MCF 10A (cell line): ENCODE measurements at regions not wholly inside any gene's neighbourhood (a gene's known extent, or its start where the extent isn't known, plus 50 kb on each side); places are given as distances from the start of the nearest gene placed in this dataset.
"Not testable (repeated sequence)": the region's sequence is repeated elsewhere in the genome, so short reads cannot be mapped to it uniquely, and the experiment has no call there.

Experiments
- BruUV-seq: library from RNA; stranded (reverse); fragments of 400-500 nt; replicated peaks from 2 replicates; lab custom pipeline; 2021; lab: Mats Ljungman, UMichigan
- CTCF ChIA-PET: fragments of 300-600 bp; sonication (Branson Sonifier 250); formaldehyde crosslinking; extraction: SDS; loops from one replicate; lab custom pipeline; 2021; ENCODE audit warnings: antibody characterized with exemption, inconsistent platforms; lab: Yijun Ruan, JAX
- POLR2A ChIA-PET: fragments of 300-600, 350-650 bp; sonication (Branson Sonifier 250); formaldehyde crosslinking; extraction: SDS; loops from one replicate; lab custom pipeline; 2020; ENCODE audit warnings: antibody characterized with exemption, inconsistent platforms; lab: Yijun Ruan, JAX
- DNase-seq: peaks from one replicate; pipeline ENCODE4 v3.0.0-alpha.2; 2018; ENCODE audit not compliant: unreplicated experiment
- H3K27ac Mint-ChIP-seq: one replicate; pipeline ENCODE4 v1.8.0; 2022; ENCODE audit warnings: mild to moderate bottlenecking, low read depth, mixed read lengths; ENCODE audit not compliant: unreplicated experiment
- H3K27me3 Mint-ChIP-seq: one replicate; pipeline ENCODE4 v1.8.0; 2022; ENCODE audit warnings: mixed read lengths; ENCODE audit not compliant: insufficient read depth, unreplicated experiment
- H3K36me3 Mint-ChIP-seq: one replicate; pipeline ENCODE4 v1.8.0; 2022; ENCODE audit warnings: mild to moderate bottlenecking, moderate library complexity, mixed read lengths; ENCODE audit not compliant: insufficient read depth, unreplicated experiment
- H3K4me1 Mint-ChIP-seq: one replicate; pipeline ENCODE4 v1.8.0; 2022; ENCODE audit warnings: mixed read lengths; ENCODE audit not compliant: insufficient read depth, unreplicated experiment
- H3K4me3 Mint-ChIP-seq: one replicate; pipeline ENCODE4 v1.8.0; 2022; ENCODE audit warnings: mild to moderate bottlenecking, moderate library complexity, mixed read lengths; ENCODE audit not compliant: unreplicated experiment
- H3K9me3 Mint-ChIP-seq: one replicate; pipeline ENCODE4 v1.8.0; 2022; ENCODE audit warnings: mixed read lengths; ENCODE audit not compliant: unreplicated experiment
- CTCF ChIP-seq: fragments of 200-600 bp; IDR thresholded peaks from one replicate; pipeline ENCODE4 v1.8.0; 2022; ENCODE audit warnings: antibody characterized with exemption, mild to moderate bottlenecking; ENCODE audit not compliant: unreplicated experiment
- intact Hi-C: fragments of 100-400 bp; cut with micrococcal nuclease; formaldehyde crosslinking; loops from 2 replicates; pipeline ENCODE4 v1.14.1; 2022

- no TSS peak for BruUV-seq
- CTCF ChIA-PET = interaction anchor here (1.4 kb wide), 1 partner anchor 9 kb away, joined by 3 read pairs; no protein-coding TSS in a partner anchor
- intact Hi-C loops = no loop called here
- POLR2A ChIA-PET = no interaction called here
- H3K4me3 Mint-ChIP-seq = no peak overlapping the region
- H3K36me3 Mint-ChIP-seq = no peaks in the 10 kb centered on the region
- peaks cover 5% of the 10 kb centered on the region for H3K4me1 Mint-ChIP-seq
- no peaks in the 10 kb centered on the region for H3K27me3 Mint-ChIP-seq
- no peak for DNase-seq
- no peaks in the 10 kb centered on the region for H3K9me3 Mint-ChIP-seq
- H3K27ac Mint-ChIP-seq = no peak overlapping the region
- no peak for TF ChIP-seq CTCF
Measured at GRCh38 chr3:162710332-162711112, 1213.9 kb downstream of the OTOL1 start.

- H3K27ac Mint-ChIP-seq, H3K4me3 Mint-ChIP-seq, DNase-seq, CTCF ChIA-PET, BruUV-seq, H3K27me3 Mint-ChIP-seq, H3K4me1 Mint-ChIP-seq, POLR2A ChIA-PET, intact Hi-C loops, H3K36me3 Mint-ChIP-seq, H3K9me3 Mint-ChIP-seq: not testable (repeated sequence)
Measured at GRCh38 chr3:162717074-162717473, 1220.5 kb downstream of the OTOL1 start.

- Mint-ChIP-seq H3K36me3 (no peaks in the 10 kb centered on the region), H3K4me3 (no peak overlapping the region), H3K9me3 (no peaks in the 10 kb centered on the region), H3K4me1 (peaks cover 5% of the 10 kb centered on the region), H3K27ac (no peak overlapping the region), H3K27me3 (no peaks in the 10 kb centered on the region)
- POLR2A ChIA-PET = no interaction called here
- intact Hi-C loops = no loop called here
- CTCF ChIA-PET = no interaction called here
- TF ChIP-seq CTCF = no peak
- no TSS peak for BruUV-seq
- peak; percentile 70 for DNase-seq
Measured at GRCh38 chr3:162718697-162719096, 1222.1 kb downstream of the OTOL1 start.

- no peak overlapping the region for H3K27ac Mint-ChIP-seq
Measured at GRCh38 chr3:162719684-162720341, 1223.2 kb downstream of the OTOL1 start.

More at GRCh38 chr3:162719684-162720341, 1223.2 kb downstream of the OTOL1 start:
- ChIA-PET CTCF (interaction anchor here (0.5 to 1.1 kb wide), 4 partner anchors 9 to 853 kb away, joined by 3 read pairs; no protein-coding TSS in a partner anchor), POLR2A (interaction anchor here (0.8 kb wide), 1 partner anchor 824 kb away, joined by 3 read pairs; no protein-coding TSS in a partner anchor)
- peak; percentile 94 for DNase-seq
- Mint-ChIP-seq H3K4me1 (peaks cover 5% of the 10 kb centered on the region), H3K4me3 (no peak overlapping the region), H3K9me3 (no peaks in the 10 kb centered on the region), H3K27me3 (no peaks in the 10 kb centered on the region), H3K36me3 (no peaks in the 10 kb centered on the region)
- no peak for TF ChIP-seq CTCF
- no TSS peak for BruUV-seq
- intact Hi-C loops = no loop called here
